Neural crest cell (in vitro differentiated cells): ENCODE measurements at regions not wholly inside any gene's neighbourhood (a gene's known extent, or its start where the extent isn't known, plus 50 kb on each side); places are given as distances from the start of the nearest gene placed in this dataset.

Experiments
- DNase-seq: peaks from one replicate; pipeline ENCODE4 v3.0.0; 2021; ENCODE audit warnings: low read depth, mixed read lengths, low spot score
- H3K27ac Mint-ChIP-seq: one replicate; pipeline ENCODE4 v1.8.0; 2021; ENCODE audit warnings: mild to moderate bottlenecking, mixed read lengths; ENCODE audit not compliant: unreplicated experiment
- H3K27me3 Mint-ChIP-seq: 2 replicates; pipeline ENCODE4 v1.8.0; 2021; ENCODE audit warnings: low read depth, mild to moderate bottlenecking, mixed read lengths
- H3K36me3 Mint-ChIP-seq: 2 replicates; pipeline ENCODE4 v1.8.0; 2021; ENCODE audit warnings: low read depth, mild to moderate bottlenecking, mixed read lengths
- H3K4me1 Mint-ChIP-seq: 2 replicates; pipeline ENCODE4 v1.8.0; 2021; ENCODE audit warnings: mixed read lengths
- H3K4me3 Mint-ChIP-seq: one replicate; pipeline ENCODE4 v1.8.0; 2021; ENCODE audit warnings: mild to moderate bottlenecking, mixed read lengths
- H3K9me3 Mint-ChIP-seq: 2 replicates; pipeline ENCODE4 v1.8.0; 2021; ENCODE audit warnings: mixed read lengths
- TF ChIP-seq, protein P1 (sequence below): fragments of 200-600 bp; sonication (generic); conservative IDR thresholded peaks from 2 replicates; pipeline ENCODE4 v1.5.0; 2021; ENCODE audit warnings: antibody characterized with exemption, mild to moderate bottlenecking

- H3K4me3 Mint-ChIP-seq, result no peak overlapping the region
- DNase-seq, result no peak
- H3K27me3 Mint-ChIP-seq, result no peaks in the 10 kb centered on the region
- TF ChIP-seq, protein P1, sequence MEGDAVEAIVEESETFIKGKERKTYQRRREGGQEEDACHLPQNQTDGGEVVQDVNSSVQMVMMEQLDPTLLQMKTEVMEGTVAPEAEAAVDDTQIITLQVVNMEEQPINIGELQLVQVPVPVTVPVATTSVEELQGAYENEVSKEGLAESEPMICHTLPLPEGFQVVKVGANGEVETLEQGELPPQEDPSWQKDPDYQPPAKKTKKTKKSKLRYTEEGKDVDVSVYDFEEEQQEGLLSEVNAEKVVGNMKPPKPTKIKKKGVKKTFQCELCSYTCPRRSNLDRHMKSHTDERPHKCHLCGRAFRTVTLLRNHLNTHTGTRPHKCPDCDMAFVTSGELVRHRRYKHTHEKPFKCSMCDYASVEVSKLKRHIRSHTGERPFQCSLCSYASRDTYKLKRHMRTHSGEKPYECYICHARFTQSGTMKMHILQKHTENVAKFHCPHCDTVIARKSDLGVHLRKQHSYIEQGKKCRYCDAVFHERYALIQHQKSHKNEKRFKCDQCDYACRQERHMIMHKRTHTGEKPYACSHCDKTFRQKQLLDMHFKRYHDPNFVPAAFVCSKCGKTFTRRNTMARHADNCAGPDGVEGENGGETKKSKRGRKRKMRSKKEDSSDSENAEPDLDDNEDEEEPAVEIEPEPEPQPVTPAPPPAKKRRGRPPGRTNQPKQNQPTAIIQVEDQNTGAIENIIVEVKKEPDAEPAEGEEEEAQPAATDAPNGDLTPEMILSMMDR, result no peak
- H3K36me3 Mint-ChIP-seq, result no peaks in the 10 kb centered on the region
- H3K9me3 Mint-ChIP-seq, result no peaks in the 10 kb centered on the region
- no peaks in the 10 kb centered on the region for H3K4me1 Mint-ChIP-seq
- H3K27ac Mint-ChIP-seq, result no peak overlapping the region
Measured at GRCh38 chr3:124610130-124610529, 120.1 kb upstream of the UMPS start.

- no peak for DNase-seq
- Mint-ChIP-seq H3K9me3 (no peaks in the 10 kb centered on the region), H3K4me3 (no peak overlapping the region), H3K4me1 (no peaks in the 10 kb centered on the region), H3K36me3 (no peaks in the 10 kb centered on the region), H3K27ac (no peak overlapping the region), H3K27me3 (no peaks in the 10 kb centered on the region)
- TF ChIP-seq, protein P1, result no peak
Measured at GRCh38 chr3:124611520-124611919, 118.7 kb upstream of the UMPS start.

DNA sequence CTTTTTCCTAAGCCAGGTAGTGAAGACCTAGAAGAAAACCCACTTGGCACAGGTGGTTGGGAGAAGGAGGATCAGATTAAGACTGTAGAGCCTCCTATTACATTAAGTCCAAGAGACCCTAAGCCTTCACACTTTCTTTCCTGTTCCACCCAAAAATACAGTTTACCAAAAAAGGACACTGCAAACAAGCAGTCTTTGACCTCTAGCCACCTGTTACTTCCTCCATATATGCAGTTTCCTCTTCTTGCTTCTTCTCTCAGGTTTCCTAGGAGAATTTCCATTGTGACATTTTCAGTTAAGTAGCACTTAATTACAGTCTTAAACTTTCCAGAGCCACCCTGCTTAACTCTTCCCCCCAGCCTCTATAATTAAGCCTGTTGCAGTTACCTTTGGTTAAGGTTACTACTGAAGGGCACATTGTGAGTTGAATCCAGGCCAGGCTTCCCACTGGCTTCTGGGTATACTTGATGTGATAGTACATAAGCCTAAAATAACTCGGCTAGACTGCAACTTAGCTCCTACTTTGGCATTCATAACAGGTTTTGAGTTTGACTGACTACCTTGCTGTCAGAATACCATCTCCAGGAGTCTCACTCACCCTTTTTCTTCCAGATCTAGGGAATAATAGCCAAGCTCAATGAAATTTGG is 114.2 kb upstream of the UMPS start:
- peaks cover 3% of the 10 kb centered on the region for H3K9me3 Mint-ChIP-seq
- H3K27ac Mint-ChIP-seq, result no peak overlapping the region
- H3K4me1 Mint-ChIP-seq, result peaks cover 13% of the 10 kb centered on the region
- no peak for DNase-seq
- no peaks in the 10 kb centered on the region for H3K36me3 Mint-ChIP-seq
- no peak overlapping the region for H3K4me3 Mint-ChIP-seq
- no peaks in the 10 kb centered on the region for H3K27me3 Mint-ChIP-seq
- TF ChIP-seq, protein P1, result no peak

DNA sequence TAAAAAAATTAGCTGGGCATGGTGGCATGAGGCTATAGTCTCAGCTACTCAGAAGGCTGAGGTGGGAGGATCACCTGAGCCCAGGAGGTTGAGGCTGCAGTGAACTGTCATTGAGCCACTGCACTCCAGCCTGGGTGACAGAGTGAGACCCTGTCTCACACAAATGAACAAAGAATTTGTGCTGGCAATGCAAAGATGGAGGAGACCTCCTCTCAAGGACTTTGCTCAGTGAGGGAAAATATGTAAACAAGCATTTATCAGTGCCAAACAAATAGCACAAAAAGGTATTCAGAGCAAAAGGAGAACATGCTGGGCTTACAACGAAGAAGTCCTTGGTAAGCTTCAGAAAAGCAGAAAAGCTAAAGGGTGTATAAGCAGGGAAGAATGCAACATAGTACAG is 113.1 kb upstream of the UMPS start:
- H3K36me3 Mint-ChIP-seq, result no peaks in the 10 kb centered on the region
- H3K27me3 Mint-ChIP-seq, result no peaks in the 10 kb centered on the region
- H3K9me3 Mint-ChIP-seq, result peaks cover 7% of the 10 kb centered on the region
- TF ChIP-seq, protein P1, result no peak
- H3K4me1 Mint-ChIP-seq, result peaks cover 18% of the 10 kb centered on the region
- no peak overlapping the region for H3K4me3 Mint-ChIP-seq
- H3K27ac Mint-ChIP-seq, result no peak overlapping the region
- no peak for DNase-seq

GRCh38 chr3:124619887-124620599 is 110.2 kb upstream of the UMPS start:
- no peaks in the 10 kb centered on the region for H3K27me3 Mint-ChIP-seq
- no peaks in the 10 kb centered on the region for H3K36me3 Mint-ChIP-seq
- peaks cover 7% of the 10 kb centered on the region for H3K9me3 Mint-ChIP-seq
- H3K4me1 Mint-ChIP-seq, result peaks cover 18% of the 10 kb centered on the region
- TF ChIP-seq, protein P1, result no peak
- H3K27ac Mint-ChIP-seq, result no peak overlapping the region
- H3K4me3 Mint-ChIP-seq, result no peak overlapping the region
- DNase-seq, result no peak
